Keratinocyte (primary cell): ENCODE measurements at regions not wholly inside any gene's neighbourhood (a gene's known extent, or its start where the extent isn't known, plus 50 kb on each side); places are given as distances from the start of the nearest gene placed in this dataset.

Experiments
- DNase-seq: peaks from one replicate; pipeline ENCODE4 v3.0.0-alpha.2; 2011; ENCODE audit warnings: low read depth, missing footprints, low spot score
- FAIRE-seq: peaks from 2 replicates; lab custom pipeline; 2011; peaks lifted over from hg19 to GRCh38; lab: Jason Lieb, UNC
- H2AFZ ChIP-seq: 2 replicates; pipeline ENCODE4 v1.6.0; 2012; ENCODE audit warnings: low read length, control low read depth, inconsistent platforms; ENCODE audit not compliant: control insufficient read depth
- H3K27ac ChIP-seq: 2 replicates; pipeline ENCODE4 v1.5.1; 2011; ENCODE audit warnings: low read length; ENCODE audit not compliant: control insufficient read depth, insufficient read depth
- H3K27me3 ChIP-seq: 3 replicates; pipeline ENCODE4 v1.6.0; 2011; ENCODE audit warnings: low read length; ENCODE audit not compliant: control insufficient read depth, insufficient read depth; ENCODE audit errors: extremely low read depth
- H3K36me3 ChIP-seq, 2 experiments: 2 replicates in 1 of 2; 3 replicates in 1 of 2; pipeline ENCODE4 v1.5.1; 2011; ENCODE audit warnings: low read length in 2 of 2, mild to moderate bottlenecking in 1 of 2; ENCODE audit not compliant: control insufficient read depth in 2 of 2, insufficient read depth in 2 of 2; ENCODE audit errors: extremely low read depth in 1 of 2
- H3K4me1 ChIP-seq: 3 replicates; pipeline ENCODE4 v1.5.1; 2011; ENCODE audit warnings: low read length; ENCODE audit not compliant: control insufficient read depth, insufficient read depth; ENCODE audit errors: extremely low read depth
- H3K4me2 ChIP-seq: 3 replicates; pipeline ENCODE4 v1.6.0; 2011; ENCODE audit warnings: low read depth, low read length; ENCODE audit not compliant: control insufficient read depth, insufficient read depth; ENCODE audit errors: extremely low read depth
- H3K4me3 ChIP-seq, 3 experiments: fragments of 200-600 bp in 1 of 3; sonication (generic) in 1 of 3; 2 replicates in 2 of 3; 3 replicates in 1 of 3; pipeline ENCODE4 v1.5.1; 2011 to 2016; ENCODE audit warnings: low read length in 3 of 3, mild to moderate bottlenecking in 3 of 3, control low read depth in 2 of 3, inconsistent platforms in 1 of 3, low read depth in 1 of 3, mixed read lengths in 1 of 3, mixed run types in 1 of 3, moderate library complexity in 1 of 3; ENCODE audit not compliant: control insufficient read depth in 2 of 3, insufficient read depth in 2 of 3; ENCODE audit errors: extremely low read depth in 1 of 3
- H3K79me2 ChIP-seq: 2 replicates; pipeline ENCODE4 v1.6.0; 2012; ENCODE audit warnings: low read length; ENCODE audit not compliant: control insufficient read depth, insufficient read depth
- H3K9ac ChIP-seq: 3 replicates; pipeline ENCODE4 v1.6.0; 2011; ENCODE audit warnings: low read length; ENCODE audit not compliant: control insufficient read depth, insufficient read depth; ENCODE audit errors: extremely low read depth
- H3K9me1 ChIP-seq: 3 replicates; pipeline ENCODE4 v1.6.0; 2011; ENCODE audit warnings: low read length; ENCODE audit not compliant: control insufficient read depth, insufficient read depth; ENCODE audit errors: extremely low read depth
- H3K9me3 ChIP-seq: 2 replicates; pipeline ENCODE4 v1.5.1; 2012; ENCODE audit warnings: low read depth, low read length; ENCODE audit not compliant: control insufficient read depth
- H4K20me1 ChIP-seq: 3 replicates; pipeline ENCODE4 v1.6.0; 2011; ENCODE audit warnings: low read length; ENCODE audit not compliant: control insufficient read depth, insufficient read depth; ENCODE audit errors: extremely low read depth
- CTCF ChIP-seq, 3 experiments: IDR thresholded peaks in 1 of 3; conservative IDR thresholded peaks in 1 of 3; optimal IDR thresholded peaks in 1 of 3; 2 replicates in 2 of 3; 3 replicates in 1 of 3; pipeline versions ENCODE3 to v1.5.1; 2011; ENCODE audit warnings: low read length in 3 of 3, mild to moderate bottlenecking in 3 of 3, moderate library complexity in 2 of 3, control low read depth in 1 of 3, inconsistent platforms in 1 of 3; ENCODE audit not compliant: insufficient read depth in 2 of 3; ENCODE audit errors: extremely low read depth in 1 of 3
- EZH2 ChIP-seq: IDR thresholded peaks from one replicate; pipeline ENCODE4 v1.6.1; 2012; ENCODE audit warnings: inconsistent platforms, mild to moderate bottlenecking, low read length, moderate library complexity
- dilution Hi-C: fragments of 300-500 bp; cut with MboI; formaldehyde crosslinking; loops from one replicate; pipeline ENCODE4 v1.7.0; 2020; ENCODE audit warnings: low sequenced_read_pairs; ENCODE audit not compliant: extremely low pct_ligation_motif_present

- no peaks in the 10 kb centered on the region for H3K4me1 ChIP-seq
- no peaks in the 10 kb centered on the region for H3K27me3 ChIP-seq
- no peak for FAIRE-seq
- H3K36me3 ChIP-seq: no peaks in the 10 kb centered on the region
- no peak overlapping the region for H3K4me3 ChIP-seq
- no peak overlapping the region for H3K9ac ChIP-seq
- no peaks in the 10 kb centered on the region for H3K9me3 ChIP-seq
- no peaks in the 10 kb centered on the region for H4K20me1 ChIP-seq
- dilution Hi-C loops: no loop called here
- H3K4me2 ChIP-seq: no peak overlapping the region
- H3K27ac ChIP-seq: no peak overlapping the region
- TF ChIP-seq EZH2: no peak
- TF ChIP-seq CTCF (optimal IDR thresholded peaks at IDR 0.05 in 1 of 3, IDR thresholded peaks at IDR 0.05 in 1 of 3, conservative IDR thresholded peaks at IDR 0.05 in 1 of 3; ENCODE audit: extremely low read depth in 1 of 3, insufficient read depth in 2 of 3, low read length in 3 of 3): no peak
- no peak for DNase-seq
- no peaks in the 10 kb centered on the region for H3K9me1 ChIP-seq
- no peak overlapping the region for H2AFZ ChIP-seq
- no peaks in the 10 kb centered on the region for H3K79me2 ChIP-seq
These were observed 356.0 kb upstream of the KYNU start for GRCh38 chr2:142521492-142521891.

- no peak for FAIRE-seq
- TF ChIP-seq EZH2 (no peak), CTCF (optimal IDR thresholded peaks at IDR 0.05 in 1 of 3, IDR thresholded peaks at IDR 0.05 in 1 of 3, conservative IDR thresholded peaks at IDR 0.05 in 1 of 3; ENCODE audit: extremely low read depth in 1 of 3, insufficient read depth in 2 of 3, low read length in 3 of 3) (no peak)
- dilution Hi-C loops: no loop called here
These were observed 362.0 kb upstream of the KYNU start for GRCh38 chr2:142515493-142515892.

More at GRCh38 chr2:142515493-142515892, 362.0 kb upstream of the KYNU start:
- Histone ChIP-seq H3K9me3 (no peaks in the 10 kb centered on the region), H3K4me3 (no peak overlapping the region), H4K20me1 (no peaks in the 10 kb centered on the region), H3K27me3 (no peaks in the 10 kb centered on the region), H3K36me3 (no peaks in the 10 kb centered on the region), H2AFZ (no peak overlapping the region), H3K4me1 (no peaks in the 10 kb centered on the region), H3K79me2 (no peaks in the 10 kb centered on the region), H3K27ac (no peak overlapping the region), H3K9ac (no peak overlapping the region), H3K9me1 (no peaks in the 10 kb centered on the region), H3K4me2 (no peak overlapping the region)
- no peak for DNase-seq
